BE2C (cell line): ENCODE measurements at regions not wholly inside any gene's neighbourhood (a gene's known extent, or its start where the extent isn't known, plus 50 kb on each side); places are given as distances from the start of the nearest gene placed in this dataset.

Experiments
- DNase-seq: peaks from one replicate; pipeline ENCODE4 v3.0.0-alpha.2; 2020
- H3K27me3 ChIP-seq: fragments of 250-450 bp; sonication (Bioruptor Pico); 2 replicates; pipeline ENCODE4 v1.5.1; 2020; ENCODE audit warnings: mild to moderate bottlenecking
- H3K36me3 ChIP-seq: fragments of 250-450 bp; sonication (Bioruptor Pico); 2 replicates; pipeline ENCODE4 v1.5.1; 2020; ENCODE audit warnings: mild to moderate bottlenecking
- H3K4me1 ChIP-seq: fragments of 250-450 bp; sonication (Bioruptor Pico); 2 replicates; pipeline ENCODE4 v1.5.1; 2020
- H3K4me3 ChIP-seq: 2 replicates; pipeline ENCODE4 v1.5.1; 2011; ENCODE audit warnings: low read depth, low read length
- H3K9me3 ChIP-seq: fragments of 250-450 bp; sonication (Bioruptor Pico); 2 replicates; pipeline ENCODE4 v1.5.1; 2020
- TF ChIP-seq, protein P1 (sequence below): IDR thresholded peaks from 2 replicates; pipeline ENCODE4 v1.5.1; 2012; ENCODE audit warnings: mild to moderate bottlenecking, low read depth, low read length

DNA sequence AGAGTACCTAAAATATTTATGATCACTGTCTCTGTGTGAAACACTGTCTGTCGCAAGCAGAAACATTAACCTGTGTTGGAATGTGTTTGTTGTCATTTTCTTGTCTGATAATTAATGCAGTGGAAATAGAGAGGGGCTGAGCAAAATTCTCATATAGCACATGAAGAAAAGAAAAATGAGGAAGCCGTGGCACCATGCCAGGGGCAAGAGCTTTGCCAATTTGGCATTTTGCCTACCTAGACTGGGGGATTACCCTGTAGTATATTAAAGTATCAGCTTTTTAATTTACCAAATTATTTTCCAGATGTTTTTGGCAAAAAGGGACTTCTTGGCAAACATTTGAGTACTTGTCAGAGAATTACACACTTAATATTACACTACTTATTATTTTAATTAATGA lies 1326.6 kb upstream of the GOT2 start:
- Histone ChIP-seq H3K4me3 (no peak overlapping the region), H3K36me3 (no peaks in the 10 kb centered on the region), H3K4me1 (no peaks in the 10 kb centered on the region), H3K27me3 (no peaks in the 10 kb centered on the region), H3K9me3 (no peaks in the 10 kb centered on the region)
- DNase-seq = no peak
- TF ChIP-seq, protein P1, sequence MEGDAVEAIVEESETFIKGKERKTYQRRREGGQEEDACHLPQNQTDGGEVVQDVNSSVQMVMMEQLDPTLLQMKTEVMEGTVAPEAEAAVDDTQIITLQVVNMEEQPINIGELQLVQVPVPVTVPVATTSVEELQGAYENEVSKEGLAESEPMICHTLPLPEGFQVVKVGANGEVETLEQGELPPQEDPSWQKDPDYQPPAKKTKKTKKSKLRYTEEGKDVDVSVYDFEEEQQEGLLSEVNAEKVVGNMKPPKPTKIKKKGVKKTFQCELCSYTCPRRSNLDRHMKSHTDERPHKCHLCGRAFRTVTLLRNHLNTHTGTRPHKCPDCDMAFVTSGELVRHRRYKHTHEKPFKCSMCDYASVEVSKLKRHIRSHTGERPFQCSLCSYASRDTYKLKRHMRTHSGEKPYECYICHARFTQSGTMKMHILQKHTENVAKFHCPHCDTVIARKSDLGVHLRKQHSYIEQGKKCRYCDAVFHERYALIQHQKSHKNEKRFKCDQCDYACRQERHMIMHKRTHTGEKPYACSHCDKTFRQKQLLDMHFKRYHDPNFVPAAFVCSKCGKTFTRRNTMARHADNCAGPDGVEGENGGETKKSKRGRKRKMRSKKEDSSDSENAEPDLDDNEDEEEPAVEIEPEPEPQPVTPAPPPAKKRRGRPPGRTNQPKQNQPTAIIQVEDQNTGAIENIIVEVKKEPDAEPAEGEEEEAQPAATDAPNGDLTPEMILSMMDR = no peak

DNA sequence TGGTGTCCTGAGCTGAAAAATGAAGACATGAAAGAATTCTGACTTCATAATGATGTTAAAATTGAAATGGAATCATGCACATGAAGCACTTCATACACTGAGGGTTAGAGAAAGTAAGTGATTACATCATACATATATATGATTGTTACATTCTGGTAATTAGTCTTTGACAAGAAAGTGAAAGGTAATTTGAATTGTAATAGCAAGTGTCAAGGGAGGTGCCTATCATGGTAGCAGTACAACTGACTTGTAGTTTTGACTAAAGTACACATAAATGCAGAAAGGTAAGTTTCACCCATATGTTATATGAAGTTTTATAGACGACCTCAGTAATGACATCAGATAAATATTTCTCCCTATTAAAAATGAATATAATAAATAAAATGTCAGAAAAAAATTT lies 1325.0 kb upstream of the GOT2 start:
- TF ChIP-seq, protein P1 = no peak
- no peaks in the 10 kb centered on the region for H3K27me3 ChIP-seq
- H3K36me3 ChIP-seq = no peaks in the 10 kb centered on the region
- H3K4me3 ChIP-seq = no peak overlapping the region
- no peaks in the 10 kb centered on the region for H3K4me1 ChIP-seq
- DNase-seq = no peak
- H3K9me3 ChIP-seq = no peaks in the 10 kb centered on the region

DNA sequence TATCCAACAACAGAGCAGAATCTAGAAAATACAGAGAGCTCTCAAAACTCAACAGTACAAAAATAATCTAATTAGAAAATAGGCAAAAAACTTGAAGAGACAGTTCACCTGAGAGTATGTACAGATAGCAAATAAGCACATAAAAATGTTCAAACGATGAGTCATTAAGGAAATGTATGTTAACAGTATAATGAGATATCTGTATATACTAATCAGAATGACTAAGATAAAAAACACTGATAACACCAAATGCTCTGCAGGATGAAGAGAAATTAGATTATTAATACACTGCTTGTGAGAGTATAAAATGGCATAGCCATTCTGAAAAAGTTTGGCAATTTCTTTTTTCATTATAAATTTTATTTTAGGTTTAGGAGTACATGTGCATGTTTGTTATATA lies 1307.6 kb upstream of the GOT2 start:
- Histone ChIP-seq H3K4me1 (no peaks in the 10 kb centered on the region), H3K4me3 (no peak overlapping the region), H3K27me3 (no peaks in the 10 kb centered on the region), H3K9me3 (no peaks in the 10 kb centered on the region), H3K36me3 (no peaks in the 10 kb centered on the region)
- TF ChIP-seq, protein P1 = no peak
- no peak for DNase-seq

DNA sequence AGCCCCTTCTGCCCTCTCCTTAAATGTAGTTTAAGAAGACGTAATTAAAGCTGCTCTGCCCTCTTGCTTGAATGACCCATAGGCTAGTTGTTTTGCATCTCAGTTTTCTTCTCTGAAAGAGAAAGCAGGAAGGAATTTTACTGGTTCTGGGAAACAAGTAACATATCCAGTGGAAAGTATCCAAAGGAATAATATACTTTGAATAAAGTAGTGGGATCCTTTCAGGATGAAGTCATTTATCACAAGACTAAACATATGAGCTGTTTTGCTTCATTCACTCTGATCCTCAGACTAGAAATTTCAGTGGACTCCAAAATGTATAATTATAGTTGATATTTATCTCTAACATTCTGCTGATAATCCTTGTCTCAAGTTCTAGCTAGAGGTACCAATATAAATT lies 1297.6 kb upstream of the GOT2 start:
- no peaks in the 10 kb centered on the region for H3K4me1 ChIP-seq
- TF ChIP-seq, protein P1 = no peak
- DNase-seq = no peak

DNA sequence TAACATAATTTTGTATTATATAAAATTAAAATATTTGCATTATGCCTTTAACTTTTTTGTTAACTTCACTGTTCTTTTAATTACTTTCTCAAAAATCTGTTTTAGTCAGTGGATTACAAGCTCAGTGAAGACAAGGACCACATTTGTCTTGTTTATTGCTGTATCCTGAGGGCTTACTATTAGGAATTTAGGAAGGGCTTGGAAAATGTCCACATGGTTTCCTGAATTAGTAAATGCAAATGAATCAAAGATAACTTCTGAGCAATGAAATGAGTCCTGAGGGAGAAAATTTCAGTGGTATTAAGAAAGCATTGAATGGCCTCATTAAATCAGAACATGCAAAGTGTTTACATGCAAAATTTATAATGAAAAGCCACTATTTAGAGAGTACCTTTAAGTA lies 1293.2 kb upstream of the GOT2 start:
- Histone ChIP-seq H3K4me1 (no peaks in the 10 kb centered on the region), H3K4me3 (no peak overlapping the region), H3K9me3 (no peaks in the 10 kb centered on the region), H3K27me3 (no peaks in the 10 kb centered on the region), H3K36me3 (no peaks in the 10 kb centered on the region)
- DNase-seq = no peak
- TF ChIP-seq, protein P1 = no peak

More for the DNA sequence above, 1297.6 kb upstream of the GOT2 start:
- H3K9me3 ChIP-seq = no peaks in the 10 kb centered on the region
- no peak overlapping the region for H3K4me3 ChIP-seq
- H3K27me3 ChIP-seq = no peaks in the 10 kb centered on the region
- no peaks in the 10 kb centered on the region for H3K36me3 ChIP-seq

DNA sequence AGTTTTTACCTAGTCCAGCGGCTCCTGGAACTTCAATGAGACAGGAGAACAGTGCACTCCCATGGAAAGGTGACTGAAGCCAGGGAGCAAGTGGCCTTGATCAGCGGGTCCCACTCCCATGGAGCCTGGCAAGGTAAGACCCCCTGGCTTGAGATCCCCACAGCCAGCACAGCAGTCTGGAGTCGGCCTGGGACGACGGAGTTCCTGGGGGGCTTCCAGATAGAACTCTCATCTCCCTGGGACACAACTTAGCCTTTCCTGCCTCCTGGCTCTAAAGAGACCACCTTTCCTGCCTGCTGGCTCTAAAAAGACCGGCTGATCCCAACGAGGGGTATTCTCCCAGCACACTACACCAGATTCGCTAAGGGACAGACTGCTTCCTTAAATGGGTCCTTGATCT lies 1279.0 kb upstream of the GOT2 start:
- H3K4me1 ChIP-seq = no peaks in the 10 kb centered on the region
- H3K36me3 ChIP-seq = no peaks in the 10 kb centered on the region
- no peaks in the 10 kb centered on the region for H3K9me3 ChIP-seq
- TF ChIP-seq, protein P1 = no peak
- no peak overlapping the region for H3K4me3 ChIP-seq
- no peak for DNase-seq
- no peaks in the 10 kb centered on the region for H3K27me3 ChIP-seq
